GM04504 (cell line): ENCODE measurements at regions not wholly inside any gene's neighbourhood (a gene's known extent, or its start where the extent isn't known, plus 50 kb on each side); places are given as distances from the start of the nearest gene placed in this dataset.
"Not testable (repeated sequence)": the region's sequence is repeated elsewhere in the genome, so short reads cannot be mapped to it uniquely, and the experiment has no call there.

Experiments
- DNase-seq: peaks from one replicate; pipeline ENCODE4 v3.0.0-alpha.2; 2012; ENCODE audit warnings: low read depth

- no peak for DNase-seq
These were observed 119.7 kb downstream of the MACROH2A1 start for GRCh38 chr5:135279328-135279727.

- no peak for DNase-seq
These were observed 122.9 kb downstream of the MACROH2A1 start for GRCh38 chr5:135276151-135276550.

GRCh38 chr5:135273212-135273611 lies 125.8 kb downstream of the MACROH2A1 start:
- DNase-seq = no peak

GRCh38 chr5:135272311-135272805 lies 126.7 kb downstream of the MACROH2A1 start:
- DNase-seq = no peak

- DNase-seq = no peak
These were observed 127.3 kb downstream of the MACROH2A1 start for GRCh38 chr5:135271533-135272310.

GRCh38 chr5:135269931-135270421 lies 129.1 kb downstream of the MACROH2A1 start:
- DNase-seq = peak; percentile 69

GRCh38 chr5:135269199-135269598 lies 129.8 kb downstream of the MACROH2A1 start:
- no peak for DNase-seq

- DNase-seq = no peak
These were observed 132.1 kb downstream of the MACROH2A1 start for GRCh38 chr5:135266975-135267374.

- no peak for DNase-seq
These were observed 132.8 kb downstream of the MACROH2A1 start for GRCh38 chr5:135266303-135266635.

- no peak for DNase-seq
These were observed 133.3 kb downstream of the MACROH2A1 start for GRCh38 chr5:135265497-135266302.

- no peak for DNase-seq
These were observed 134.3 kb downstream of the MACROH2A1 start for GRCh38 chr5:135264451-135265440.

GRCh38 chr5:135263022-135263668 lies 135.9 kb downstream of the MACROH2A1 start:
- no peak for DNase-seq

GRCh38 chr5:135262364-135262763 lies 136.7 kb downstream of the MACROH2A1 start:
- DNase-seq = no peak

- DNase-seq = not testable (repeated sequence)
These were observed 138.9 kb downstream of the MACROH2A1 start for GRCh38 chr5:135260108-135260507.

GRCh38 chr5:135255461-135256178 lies 143.4 kb downstream of the MACROH2A1 start:
- no peak for DNase-seq

- no peak for DNase-seq
These were observed 144.8 kb downstream of the MACROH2A1 start for GRCh38 chr5:135254183-135254582.

- no peak for DNase-seq
These were observed 145.3 kb downstream of the MACROH2A1 start for GRCh38 chr5:135253601-135254178.

- no peak for DNase-seq
These were observed 147.9 kb downstream of the MACROH2A1 start for GRCh38 chr5:135251093-135251492.

GRCh38 chr5:135250671-135251070 lies 148.4 kb downstream of the MACROH2A1 start:
- DNase-seq = no peak

GRCh38 chr5:135249658-135250057 lies 149.4 kb downstream of the MACROH2A1 start:
- DNase-seq = no peak
